ENCODE measurements at regions not wholly inside any gene's neighbourhood (a gene's known extent, or its start where the extent isn't known, plus 50 kb on each side); places are given as distances from the start of the nearest gene placed in this dataset.

DNA sequence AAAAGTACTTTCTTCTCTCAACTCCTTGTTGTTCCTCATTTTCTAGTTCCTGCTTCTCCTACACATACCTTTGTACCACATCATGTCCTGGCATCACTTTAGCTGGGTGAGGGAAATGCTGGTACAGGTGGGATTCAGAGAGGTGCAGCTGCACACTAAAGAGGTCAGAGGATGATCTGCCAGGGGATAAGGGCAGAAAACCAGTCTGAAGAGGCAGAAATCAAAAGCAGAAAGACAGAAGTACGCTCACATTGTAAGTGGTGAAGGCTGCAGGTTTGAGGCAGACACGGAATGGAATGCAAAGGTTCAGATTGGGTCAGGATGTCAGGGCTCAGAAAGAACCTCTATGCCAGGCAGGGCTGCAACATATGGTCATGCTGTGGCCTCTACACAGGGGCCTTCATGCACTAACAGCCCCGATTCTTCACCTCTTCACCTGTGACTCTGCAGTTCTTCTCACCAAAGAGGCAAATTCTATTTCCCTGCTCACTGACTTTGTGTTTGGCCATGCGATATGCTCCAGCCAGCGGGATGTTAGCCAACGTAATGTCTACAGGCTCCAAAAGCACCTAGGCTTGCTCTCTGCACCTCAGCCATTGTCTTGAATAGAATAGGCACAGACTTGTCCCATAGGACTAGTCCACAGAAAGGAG is 373.7 kb downstream of the NXPE2 start (continued):
- TF ChIP-seq, protein P1, sequence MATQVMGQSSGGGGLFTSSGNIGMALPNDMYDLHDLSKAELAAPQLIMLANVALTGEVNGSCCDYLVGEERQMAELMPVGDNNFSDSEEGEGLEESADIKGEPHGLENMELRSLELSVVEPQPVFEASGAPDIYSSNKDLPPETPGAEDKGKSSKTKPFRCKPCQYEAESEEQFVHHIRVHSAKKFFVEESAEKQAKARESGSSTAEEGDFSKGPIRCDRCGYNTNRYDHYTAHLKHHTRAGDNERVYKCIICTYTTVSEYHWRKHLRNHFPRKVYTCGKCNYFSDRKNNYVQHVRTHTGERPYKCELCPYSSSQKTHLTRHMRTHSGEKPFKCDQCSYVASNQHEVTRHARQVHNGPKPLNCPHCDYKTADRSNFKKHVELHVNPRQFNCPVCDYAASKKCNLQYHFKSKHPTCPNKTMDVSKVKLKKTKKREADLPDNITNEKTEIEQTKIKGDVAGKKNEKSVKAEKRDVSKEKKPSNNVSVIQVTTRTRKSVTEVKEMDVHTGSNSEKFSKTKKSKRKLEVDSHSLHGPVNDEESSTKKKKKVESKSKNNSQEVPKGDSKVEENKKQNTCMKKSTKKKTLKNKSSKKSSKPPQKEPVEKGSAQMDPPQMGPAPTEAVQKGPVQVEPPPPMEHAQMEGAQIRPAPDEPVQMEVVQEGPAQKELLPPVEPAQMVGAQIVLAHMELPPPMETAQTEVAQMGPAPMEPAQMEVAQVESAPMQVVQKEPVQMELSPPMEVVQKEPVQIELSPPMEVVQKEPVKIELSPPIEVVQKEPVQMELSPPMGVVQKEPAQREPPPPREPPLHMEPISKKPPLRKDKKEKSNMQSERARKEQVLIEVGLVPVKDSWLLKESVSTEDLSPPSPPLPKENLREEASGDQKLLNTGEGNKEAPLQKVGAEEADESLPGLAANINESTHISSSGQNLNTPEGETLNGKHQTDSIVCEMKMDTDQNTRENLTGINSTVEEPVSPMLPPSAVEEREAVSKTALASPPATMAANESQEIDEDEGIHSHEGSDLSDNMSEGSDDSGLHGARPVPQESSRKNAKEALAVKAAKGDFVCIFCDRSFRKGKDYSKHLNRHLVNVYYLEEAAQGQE (IDR thresholded peaks at IDR 0.05; ENCODE audit: low read depth), result no peak
- no peak for TF ChIP-seq CEBPB (IDR thresholded peaks at IDR 0.05; ENCODE audit: low read depth)
- no peak for TF ChIP-seq TCF7L2 (IDR thresholded peaks at IDR 0.05; ENCODE audit: borderline replicate concordance, extremely low read depth, insufficient read depth, insufficient read length)
- no peak for TF ChIP-seq ATF3 (IDR thresholded peaks at IDR 0.05)
- no peak for TF ChIP-seq JUND (IDR thresholded peaks at IDR 0.05)
- no peak for TF ChIP-seq EGR1 (IDR thresholded peaks at IDR 0.05; ENCODE audit: low read depth)

- H3K9me3 ChIP-seq (ENCODE audit: control insufficient read depth in 1 of 2, insufficient read depth in 1 of 2, low read depth in 1 of 2, low read length in 2 of 2), result peaks cover 8% of the 10 kb centered on the region in 2 experiments; a peak in 2 of 4 replicates
- no peak overlapping the region for H2AFZ ChIP-seq (ENCODE audit: low read depth, low read length, poor library complexity, severe bottlenecking)
- no peaks in the 10 kb centered on the region for H3K79me2 ChIP-seq (ENCODE audit: insufficient read depth, low read length)
- H3K36me3 ChIP-seq (ENCODE audit: control insufficient read depth in 1 of 2, insufficient read depth in 2 of 2, low read length in 2 of 2), result no peaks in the 10 kb centered on the region
- H3K9ac ChIP-seq (ENCODE audit: low read length), result no peak overlapping the region
- no TSS peak for BruUV-seq (replicated peaks)
- H3K4me1 ChIP-seq (ENCODE audit: control insufficient read depth in 1 of 2, insufficient read depth in 2 of 2, low read length in 2 of 2), result no peaks in the 10 kb centered on the region
- ChIA-PET RAD21 (ENCODE audit: low non-redundant PET in 1 of 2, low total read pairs in 2 of 2, uncharacterized antibody in 2 of 2, unreplicated experiment in 2 of 2) (no interaction called here), CTCF (no interaction called here), POLR2A (no interaction called here)
- no peak overlapping the region for H3K27ac ChIP-seq (ENCODE audit: low read depth, low read length)
- DNase-seq (ENCODE audit: low read depth, low spot score) (no peak), ATAC-seq (no peak)
- no peaks in the 10 kb centered on the region for H3K27me3 ChIP-seq (ENCODE audit: insufficient read depth, low read length)
- no peaks in the 10 kb centered on the region for H3K9me2 ChIP-seq (ENCODE audit: insufficient read depth)
- no peaks in the 10 kb centered on the region for H4K20me1 ChIP-seq (ENCODE audit: insufficient read depth)
- intact Hi-C loops (cut with micrococcal nuclease), result no loop called here
- TF ChIP-seq ZBTB33 (IDR thresholded peaks at IDR 0.05; ENCODE audit: extremely low read depth, insufficient replicate concordance, low read length), result no peak
- no peak for TF ChIP-seq ZFX (IDR thresholded peaks at IDR 0.05)
- no peak for TF ChIP-seq FOSL1 (IDR thresholded peaks at IDR 0.05; ENCODE audit: low read depth)
- no peak for TF ChIP-seq SRF (IDR thresholded peaks at IDR 0.05; ENCODE audit: low read depth)
- no peak for TF ChIP-seq TCF7L2 (IDR thresholded peaks at IDR 0.05; ENCODE audit: borderline replicate concordance, extremely low read depth, insufficient read depth, insufficient read length)
- TF ChIP-seq SIN3A (IDR thresholded peaks at IDR 0.05; ENCODE audit: low read depth), result no peak
- no peak for TF ChIP-seq EZH2 (IDR thresholded peaks at IDR 0.05)
- no peak for TF ChIP-seq MAX (IDR thresholded peaks at IDR 0.05)
- no peak for TF ChIP-seq EZH2phosphoT487 (IDR thresholded peaks at IDR 0.05; ENCODE audit: borderline replicate concordance)
- TF ChIP-seq SP1 (IDR thresholded peaks at IDR 0.05; ENCODE audit: low read depth), result no peak
- TF ChIP-seq ATF3 (IDR thresholded peaks at IDR 0.05), result no peak
- no peak for TF ChIP-seq YY1 (IDR thresholded peaks at IDR 0.05; ENCODE audit: extremely low read depth, insufficient replicate concordance, low read depth, low read length)
- no peak for TF ChIP-seq CEBPB (IDR thresholded peaks at IDR 0.05; ENCODE audit: low read depth)
- TF ChIP-seq, protein P2, sequence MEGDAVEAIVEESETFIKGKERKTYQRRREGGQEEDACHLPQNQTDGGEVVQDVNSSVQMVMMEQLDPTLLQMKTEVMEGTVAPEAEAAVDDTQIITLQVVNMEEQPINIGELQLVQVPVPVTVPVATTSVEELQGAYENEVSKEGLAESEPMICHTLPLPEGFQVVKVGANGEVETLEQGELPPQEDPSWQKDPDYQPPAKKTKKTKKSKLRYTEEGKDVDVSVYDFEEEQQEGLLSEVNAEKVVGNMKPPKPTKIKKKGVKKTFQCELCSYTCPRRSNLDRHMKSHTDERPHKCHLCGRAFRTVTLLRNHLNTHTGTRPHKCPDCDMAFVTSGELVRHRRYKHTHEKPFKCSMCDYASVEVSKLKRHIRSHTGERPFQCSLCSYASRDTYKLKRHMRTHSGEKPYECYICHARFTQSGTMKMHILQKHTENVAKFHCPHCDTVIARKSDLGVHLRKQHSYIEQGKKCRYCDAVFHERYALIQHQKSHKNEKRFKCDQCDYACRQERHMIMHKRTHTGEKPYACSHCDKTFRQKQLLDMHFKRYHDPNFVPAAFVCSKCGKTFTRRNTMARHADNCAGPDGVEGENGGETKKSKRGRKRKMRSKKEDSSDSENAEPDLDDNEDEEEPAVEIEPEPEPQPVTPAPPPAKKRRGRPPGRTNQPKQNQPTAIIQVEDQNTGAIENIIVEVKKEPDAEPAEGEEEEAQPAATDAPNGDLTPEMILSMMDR (IDR thresholded peaks at IDR 0.05 in 2 of 3, conservative IDR thresholded peaks at IDR 0.05 in 1 of 3; ENCODE audit: borderline replicate concordance in 1 of 3, insufficient read depth in 1 of 3, low read depth in 2 of 3, low read length in 2 of 3), result no peak
- no peak overlapping the region for H3K4me2 ChIP-seq (ENCODE audit: low read length)
- H3K4me3 ChIP-seq (replicated peaks in 1 of 2; ENCODE audit: low read depth in 1 of 2, low read length in 2 of 2), result no peak overlapping the region
Measured at GRCh38 chr11:115052601-115053000, 374.3 kb downstream of the NXPE2 start.

Measured in HCT116 (cell line).